ENCODE measurements at regions not wholly inside any gene's neighbourhood (a gene's known extent, or its start where the extent isn't known, plus 50 kb on each side); places are given as distances from the start of the nearest gene placed in this dataset.

DNA sequence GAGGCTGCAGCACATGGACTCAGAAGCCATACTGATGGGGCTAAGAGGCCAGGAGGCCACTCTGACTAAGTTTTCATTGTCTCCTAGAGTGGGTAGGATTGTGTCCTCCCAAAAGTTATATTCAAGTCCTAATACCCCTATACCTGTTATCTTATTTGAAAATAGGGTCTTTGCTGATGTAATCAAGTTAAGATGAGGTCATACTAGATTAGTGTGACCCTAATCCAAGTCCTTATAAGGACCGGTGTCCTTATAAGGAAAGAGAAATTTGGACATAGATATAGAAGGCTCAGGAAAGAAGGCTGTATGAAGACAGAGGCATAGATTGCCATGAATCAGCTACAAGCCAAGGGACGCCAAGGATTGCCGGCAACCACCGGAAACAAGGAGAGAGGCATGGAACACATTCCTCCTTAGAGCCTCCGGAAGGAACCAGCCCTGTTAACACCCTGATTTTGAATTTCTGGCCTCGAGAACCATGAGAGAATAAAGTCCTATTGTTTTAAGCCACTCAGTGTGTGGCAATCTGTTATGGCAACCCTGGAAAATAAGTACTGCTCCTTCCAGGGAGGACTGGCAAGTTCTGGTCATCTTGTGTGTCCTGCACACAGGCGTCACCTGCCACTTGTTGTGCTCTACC, 157.0 kb downstream of the EMX2 start:
- in situ Hi-C loops (cut with MboI; ENCODE audit: low pct_unique_long_range_greater_than_20kb, low sequenced_read_pairs, unreplicated experiment): no loop called here
- no peak for DNase-seq (ENCODE audit: low spot score)
- TF ChIP-seq, protein P1, sequence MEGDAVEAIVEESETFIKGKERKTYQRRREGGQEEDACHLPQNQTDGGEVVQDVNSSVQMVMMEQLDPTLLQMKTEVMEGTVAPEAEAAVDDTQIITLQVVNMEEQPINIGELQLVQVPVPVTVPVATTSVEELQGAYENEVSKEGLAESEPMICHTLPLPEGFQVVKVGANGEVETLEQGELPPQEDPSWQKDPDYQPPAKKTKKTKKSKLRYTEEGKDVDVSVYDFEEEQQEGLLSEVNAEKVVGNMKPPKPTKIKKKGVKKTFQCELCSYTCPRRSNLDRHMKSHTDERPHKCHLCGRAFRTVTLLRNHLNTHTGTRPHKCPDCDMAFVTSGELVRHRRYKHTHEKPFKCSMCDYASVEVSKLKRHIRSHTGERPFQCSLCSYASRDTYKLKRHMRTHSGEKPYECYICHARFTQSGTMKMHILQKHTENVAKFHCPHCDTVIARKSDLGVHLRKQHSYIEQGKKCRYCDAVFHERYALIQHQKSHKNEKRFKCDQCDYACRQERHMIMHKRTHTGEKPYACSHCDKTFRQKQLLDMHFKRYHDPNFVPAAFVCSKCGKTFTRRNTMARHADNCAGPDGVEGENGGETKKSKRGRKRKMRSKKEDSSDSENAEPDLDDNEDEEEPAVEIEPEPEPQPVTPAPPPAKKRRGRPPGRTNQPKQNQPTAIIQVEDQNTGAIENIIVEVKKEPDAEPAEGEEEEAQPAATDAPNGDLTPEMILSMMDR (IDR thresholded peaks at IDR 0.05; ENCODE audit: extremely low read depth, insufficient read depth, missing control alignments): no peak

DNA sequence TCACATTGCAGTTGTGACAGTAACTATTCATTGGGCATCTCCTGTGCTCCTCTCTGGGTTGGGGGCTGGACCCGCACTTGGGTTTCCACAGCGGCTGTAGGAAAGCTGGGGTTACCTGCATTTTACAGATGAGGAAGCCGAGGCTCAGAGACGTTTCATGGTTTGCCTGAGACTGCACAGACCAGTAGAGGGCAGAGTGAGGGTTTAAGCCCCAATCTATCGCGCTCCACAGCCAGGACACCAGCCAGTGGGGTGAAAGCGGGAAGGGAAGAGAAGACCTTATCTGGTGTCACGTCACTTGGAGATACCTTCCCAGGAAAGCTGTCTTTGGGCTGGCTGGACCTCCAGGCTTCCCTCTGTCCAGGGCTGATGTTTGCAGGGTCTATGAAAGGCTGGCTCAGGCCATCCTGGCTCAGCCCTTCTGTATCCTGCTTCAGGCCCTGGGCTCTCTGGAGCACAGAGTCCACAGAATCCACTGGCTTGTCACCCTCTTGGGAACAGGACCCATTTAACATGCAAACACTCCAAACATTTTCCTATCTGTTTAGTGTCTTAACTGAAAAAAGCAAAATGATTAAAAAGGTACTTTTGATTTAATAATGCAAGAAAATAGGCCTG, 167.7 kb downstream of the EMX2 start:
- TF ChIP-seq, protein P1 (IDR thresholded peaks at IDR 0.05; ENCODE audit: extremely low read depth, insufficient read depth, missing control alignments): no peak
- in situ Hi-C loops (cut with MboI; ENCODE audit: low pct_unique_long_range_greater_than_20kb, low sequenced_read_pairs, unreplicated experiment): no loop called here
- no peak for DNase-seq (ENCODE audit: low spot score)

DNA sequence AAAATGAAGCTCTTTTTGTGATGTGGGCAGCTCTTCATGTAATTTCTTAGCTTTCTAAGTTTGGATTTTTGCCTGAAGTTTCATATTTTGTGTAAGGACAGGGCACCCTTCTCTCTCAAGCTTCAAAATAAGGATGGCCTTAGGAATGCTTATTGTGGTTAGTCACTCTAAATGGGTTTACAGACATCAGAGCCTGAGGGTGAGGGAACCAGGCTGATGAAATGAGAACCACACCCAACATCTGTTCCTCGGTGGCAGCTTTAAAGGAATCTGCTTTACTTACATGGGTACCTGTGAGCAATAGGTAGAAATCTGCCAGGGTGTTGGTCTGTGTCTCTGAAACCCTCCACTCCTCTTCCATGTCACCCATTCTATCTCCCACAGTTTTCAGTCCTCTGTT, 174.3 kb downstream of the EMX2 start:
- DNase-seq (ENCODE audit: low spot score): no peak
- TF ChIP-seq, protein P1 (IDR thresholded peaks at IDR 0.05; ENCODE audit: extremely low read depth, insufficient read depth, missing control alignments): no peak
- in situ Hi-C loops (cut with MboI; ENCODE audit: low pct_unique_long_range_greater_than_20kb, low sequenced_read_pairs, unreplicated experiment): no loop called here

DNA sequence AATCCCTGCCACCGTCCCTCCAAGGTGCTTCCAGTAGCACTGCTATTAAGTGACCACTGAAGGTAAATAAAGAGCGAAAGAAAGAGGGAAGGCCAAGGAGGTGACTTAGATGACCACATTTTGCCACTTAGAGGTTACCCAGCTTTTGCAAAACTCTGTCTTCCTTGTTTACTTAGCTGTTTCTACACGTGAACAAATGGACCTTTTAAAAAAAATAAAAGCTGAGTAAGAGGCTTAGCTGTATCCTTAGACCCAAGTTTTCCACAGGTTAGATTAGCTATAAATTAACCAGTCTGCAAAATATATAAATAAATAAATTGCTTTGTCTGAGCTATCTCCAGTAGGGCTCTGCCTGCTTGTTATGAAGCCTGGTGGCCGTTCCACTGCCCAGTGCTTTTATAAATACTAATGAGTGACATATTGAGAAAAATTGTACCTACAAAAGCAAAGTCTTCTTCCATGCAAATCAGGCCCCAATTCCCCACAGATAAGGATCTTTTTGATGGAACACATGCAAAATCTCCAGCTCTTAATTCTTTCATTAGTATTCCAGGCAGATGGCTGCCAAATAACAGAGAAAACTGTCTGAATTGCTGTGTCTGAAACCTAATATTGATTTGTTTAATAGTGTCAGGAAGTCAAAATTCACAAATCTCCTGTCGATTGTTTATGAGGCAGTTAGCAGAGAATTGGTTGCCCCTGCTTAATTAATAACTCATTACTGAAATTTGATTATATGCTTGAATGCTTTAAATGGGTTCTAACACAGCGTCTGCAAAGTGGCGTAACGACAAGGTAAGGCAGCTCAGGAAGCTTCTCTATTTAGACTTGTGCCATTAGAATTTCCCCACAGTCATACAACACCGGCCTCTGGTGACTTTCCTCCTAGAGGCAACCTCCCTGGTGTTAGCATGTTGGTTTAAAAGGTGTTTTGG, 176.7 kb downstream of the EMX2 start:
- in situ Hi-C loops (cut with MboI; ENCODE audit: low pct_unique_long_range_greater_than_20kb, low sequenced_read_pairs, unreplicated experiment): no loop called here
- TF ChIP-seq, protein P1 (IDR thresholded peaks at IDR 0.05; ENCODE audit: extremely low read depth, insufficient read depth, missing control alignments): no peak
- DNase-seq (ENCODE audit: low spot score): no peak

DNA sequence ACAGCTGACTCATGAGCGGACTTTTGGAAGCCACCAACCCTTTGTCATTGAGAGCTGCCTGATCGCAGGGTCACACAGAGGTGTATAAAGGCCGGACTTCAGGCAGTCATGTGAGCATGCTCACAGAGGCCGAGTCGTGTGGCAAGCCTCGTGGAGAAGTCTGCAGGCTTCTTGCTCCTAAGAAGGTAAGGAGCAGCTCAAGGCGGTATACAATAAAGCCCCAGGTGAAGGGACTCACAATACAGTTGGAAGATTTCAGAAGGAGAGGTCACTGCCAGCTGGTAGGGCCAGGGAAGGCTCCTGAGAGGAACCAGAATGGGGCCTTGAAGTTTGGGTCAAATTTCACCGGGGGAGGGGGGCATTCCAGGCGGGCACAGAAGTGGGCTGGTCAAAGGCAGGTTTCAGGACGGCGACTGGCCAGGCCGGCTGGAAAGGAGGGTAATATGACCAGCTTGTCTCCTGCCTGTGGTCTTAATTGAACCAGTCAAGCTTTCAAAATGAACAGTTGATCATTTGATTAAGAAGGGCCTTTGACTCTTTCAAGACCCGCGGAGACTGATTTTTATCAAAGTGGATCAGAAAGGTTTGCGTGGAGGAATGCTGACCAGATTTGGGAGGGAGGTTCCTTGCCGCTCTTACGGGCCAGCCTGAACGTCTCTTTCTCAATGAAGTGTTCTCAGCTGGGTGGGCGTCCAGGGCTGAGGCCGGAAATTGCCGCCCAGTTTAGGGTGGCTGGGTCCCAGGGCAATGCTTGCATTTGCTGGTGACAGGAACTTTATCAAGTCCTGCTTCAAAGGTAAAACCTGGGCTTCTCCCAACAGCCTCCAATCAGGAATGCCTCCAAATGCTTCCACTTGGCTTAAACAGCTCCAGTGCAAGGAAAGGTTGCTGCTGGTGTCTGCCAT, 178.6 kb downstream of the EMX2 start:
- in situ Hi-C loops (cut with MboI; ENCODE audit: low pct_unique_long_range_greater_than_20kb, low sequenced_read_pairs, unreplicated experiment): no loop called here
- TF ChIP-seq, protein P1 (IDR thresholded peaks at IDR 0.05; ENCODE audit: extremely low read depth, insufficient read depth, missing control alignments): no peak
- no peak for DNase-seq (ENCODE audit: low spot score)

DNA sequence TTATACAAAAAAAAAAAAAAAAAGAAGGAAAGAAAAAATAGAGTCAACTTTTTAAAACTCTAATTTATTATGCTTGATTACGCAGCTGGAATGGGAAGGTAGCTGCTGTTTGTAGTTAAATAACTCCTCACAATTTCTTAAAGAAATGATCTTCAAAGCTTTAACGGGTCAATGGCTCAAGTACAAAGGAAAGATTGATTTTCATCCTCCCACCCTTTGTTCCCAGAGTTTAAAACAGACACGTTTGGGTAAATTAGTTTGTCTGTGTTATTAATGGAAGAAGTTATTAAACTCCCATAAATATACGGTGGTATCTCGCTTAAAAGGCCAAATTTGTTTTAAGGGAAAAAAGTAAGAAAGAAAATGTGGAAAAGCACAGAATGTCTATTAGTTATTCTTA, 179.3 kb downstream of the EMX2 start:
- in situ Hi-C loops (cut with MboI; ENCODE audit: low pct_unique_long_range_greater_than_20kb, low sequenced_read_pairs, unreplicated experiment): no loop called here
- TF ChIP-seq, protein P1 (IDR thresholded peaks at IDR 0.05; ENCODE audit: extremely low read depth, insufficient read depth, missing control alignments): no peak
- no peak for DNase-seq (ENCODE audit: low spot score)

All from GM13977 (cell line).